Stimulated activated effector memory CD8-positive, alpha-beta T cell treated with anti-CD3 and anti-CD28 coated beads, Interleukin-12 subunit alpha, Interleukin-12 subunit beta, amount 100 ng/mL, for 72 hours (primary cell): ENCODE measurements at regions not wholly inside any gene's neighbourhood (a gene's known extent, or its start where the extent isn't known, plus 50 kb on each side); places are given as distances from the start of the nearest gene placed in this dataset.
A peak's percentile ranks its signal among the peaks of the same experiment; 100 is the strongest.
"Not testable (repeated sequence)": the region's sequence is repeated elsewhere in the genome, so short reads cannot be mapped to it uniquely, and the experiment has no call there.

Experiments
- ATAC-seq: fragments of 150-1000 bp; cut with Tn5 transposase; 2 replicates; pipeline ENCODE4 v1.10.0; 2021
- DNase-seq, 2 donors: peaks; one replicate each; pipeline ENCODE4 v3.0.0; 2021 to 2022; ENCODE audit warnings: low spot score in 2 of 2
- H3K27ac Mint-ChIP-seq: one replicate; pipeline ENCODE4 v1.8.0; 2022; ENCODE audit warnings: mild to moderate bottlenecking, mixed read lengths
- H3K36me3 Mint-ChIP-seq: one replicate; pipeline ENCODE4 v1.8.0; 2022; ENCODE audit warnings: mild to moderate bottlenecking, mixed read lengths
- H3K4me1 Mint-ChIP-seq: one replicate; pipeline ENCODE4 v1.8.0; 2022; ENCODE audit warnings: mixed read lengths
- H3K4me3 Mint-ChIP-seq: one replicate; pipeline ENCODE4 v1.8.0; 2022; ENCODE audit warnings: mild to moderate bottlenecking, mixed read lengths
- H3K9me3 Mint-ChIP-seq: one replicate; pipeline ENCODE4 v1.8.0; 2022; ENCODE audit warnings: mixed read lengths

DNA sequence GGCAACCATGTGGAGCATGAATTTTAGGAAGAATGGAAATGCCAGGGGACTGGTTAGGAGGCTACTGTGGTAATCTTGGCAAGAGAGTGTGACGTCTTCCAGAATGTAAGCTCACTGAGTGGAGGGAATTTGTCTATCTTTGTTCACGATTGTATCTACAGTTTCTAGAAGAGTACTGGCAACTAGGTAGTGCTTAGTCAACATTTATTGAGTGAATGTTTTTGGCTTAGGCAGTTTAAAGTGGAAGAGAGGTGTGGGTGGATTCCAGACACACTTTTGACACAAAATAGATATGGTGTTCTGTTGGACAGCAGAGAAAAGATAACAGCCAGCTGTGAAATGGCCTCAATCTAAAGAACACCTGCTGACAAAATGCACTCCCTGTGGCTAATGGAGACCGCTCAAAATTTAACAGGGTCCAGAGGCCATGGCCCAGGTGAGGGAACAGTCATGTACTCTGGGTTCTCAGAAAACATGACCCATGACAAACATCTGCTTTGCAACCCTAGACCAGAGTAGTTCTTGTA, 139.3 kb downstream of the GPX5 start:
- H3K36me3 Mint-ChIP-seq, result no peaks in the 10 kb centered on the region
- ATAC-seq, result no peak
- DNase-seq, result no peak
- no peaks in the 10 kb centered on the region for H3K9me3 Mint-ChIP-seq
- H3K27ac Mint-ChIP-seq, result no peak overlapping the region
- no peak overlapping the region for H3K4me3 Mint-ChIP-seq
- no peaks in the 10 kb centered on the region for H3K4me1 Mint-ChIP-seq

DNA sequence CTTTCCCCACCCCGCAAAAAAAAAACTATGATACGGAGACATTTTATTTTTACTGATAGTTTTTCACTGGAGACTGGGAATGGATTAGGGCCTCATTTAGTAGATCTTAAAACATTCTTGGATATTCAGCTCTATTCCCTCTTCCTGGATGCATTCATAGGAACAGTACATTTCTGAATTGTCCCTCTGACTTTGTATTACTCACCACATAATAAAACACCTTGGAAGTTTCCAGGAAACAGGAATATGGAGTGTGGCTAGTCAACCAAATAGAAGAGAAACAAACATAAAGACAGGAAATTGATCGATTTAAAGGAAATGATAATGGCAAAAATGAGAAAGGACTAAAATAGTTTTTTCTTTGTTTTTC, 147.7 kb downstream of the GPX5 start:
- Mint-ChIP-seq H3K4me3 (peak overlapping the region; percentile 59), H3K4me1 (peaks cover 14% of the 10 kb centered on the region), H3K27ac (peak overlapping the region; percentile 84), H3K9me3 (no peaks in the 10 kb centered on the region), H3K36me3 (peaks cover 8% of the 10 kb centered on the region)
- DNase-seq (no peak), ATAC-seq (no peak)

DNA sequence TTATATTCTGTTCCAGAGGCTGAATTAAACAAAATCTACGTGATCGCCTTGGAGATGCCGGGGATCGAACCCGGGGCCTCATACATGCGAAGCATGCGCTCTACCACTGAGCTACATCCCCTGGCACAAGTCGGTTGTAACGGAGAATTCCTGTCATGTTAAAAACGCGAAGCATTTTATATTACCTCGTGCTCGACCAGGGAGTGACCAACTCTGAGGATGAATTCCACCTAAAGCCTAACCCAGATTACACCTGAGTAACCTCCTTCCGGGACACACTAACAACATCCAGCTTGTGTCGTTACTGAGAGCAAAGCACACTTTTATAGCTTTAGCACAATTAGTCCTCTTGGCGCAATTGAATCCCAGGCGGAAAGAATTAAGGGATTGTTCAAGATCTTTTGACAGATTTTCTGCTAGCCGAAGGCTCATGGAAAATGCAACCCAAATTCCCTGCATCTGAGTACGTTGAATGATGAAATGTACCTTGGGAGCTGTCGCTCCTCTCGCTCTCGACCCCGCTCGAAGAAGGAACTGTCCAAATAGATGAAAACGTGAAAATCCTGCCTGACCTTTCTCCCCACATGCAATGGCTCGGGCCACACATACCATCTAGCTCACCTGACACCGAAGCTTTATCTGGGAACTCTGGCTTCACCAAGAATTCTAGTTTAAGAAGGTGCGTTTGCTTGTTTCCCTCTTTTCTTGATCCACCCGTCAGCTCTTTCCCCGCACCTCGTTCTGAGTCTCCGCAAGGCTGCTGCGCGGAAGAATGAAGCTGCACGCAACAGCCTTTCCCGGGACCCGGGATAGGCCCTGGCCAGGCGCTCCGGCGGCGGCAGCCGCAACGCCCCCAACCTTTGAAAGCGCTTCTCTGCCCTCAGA, 148.3 kb downstream of the GPX5 start:
- H3K4me1 Mint-ChIP-seq, result peaks cover 14% of the 10 kb centered on the region
- H3K4me3 Mint-ChIP-seq, result peak overlapping the region; percentile 59
- peak overlapping the region; percentile 84 for H3K27ac Mint-ChIP-seq
- H3K36me3 Mint-ChIP-seq, result peaks cover 8% of the 10 kb centered on the region
- H3K9me3 Mint-ChIP-seq, result no peaks in the 10 kb centered on the region
- peak; percentile 17 to 75 for DNase-seq
- peak; percentile 60 for ATAC-seq

DNA sequence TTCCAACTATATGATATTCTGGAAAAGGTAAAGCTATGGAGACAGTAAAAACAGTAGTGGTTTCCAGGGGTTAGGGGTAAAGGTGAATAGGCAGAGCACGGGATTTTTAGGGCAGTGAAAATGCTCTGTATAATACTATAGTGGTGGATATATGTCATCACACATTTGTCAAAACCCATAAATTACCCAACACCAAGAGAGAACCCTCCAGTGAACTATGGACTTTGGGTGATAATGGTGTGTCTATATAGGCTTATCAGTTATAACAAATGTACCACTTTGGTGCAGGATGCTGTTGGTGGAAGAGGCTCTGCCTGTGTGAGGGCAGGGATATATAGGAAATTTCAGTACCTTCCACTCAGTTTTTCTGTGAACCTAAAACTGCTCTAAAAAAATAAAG, 149.9 kb downstream of the GPX5 start:
- H3K4me1 Mint-ChIP-seq, result peaks cover 14% of the 10 kb centered on the region
- H3K4me3 Mint-ChIP-seq, result no peak overlapping the region
- peaks cover 8% of the 10 kb centered on the region for H3K36me3 Mint-ChIP-seq
- no peaks in the 10 kb centered on the region for H3K9me3 Mint-ChIP-seq
- ATAC-seq, result no peak
- no peak overlapping the region for H3K27ac Mint-ChIP-seq
- no peak for DNase-seq

DNA sequence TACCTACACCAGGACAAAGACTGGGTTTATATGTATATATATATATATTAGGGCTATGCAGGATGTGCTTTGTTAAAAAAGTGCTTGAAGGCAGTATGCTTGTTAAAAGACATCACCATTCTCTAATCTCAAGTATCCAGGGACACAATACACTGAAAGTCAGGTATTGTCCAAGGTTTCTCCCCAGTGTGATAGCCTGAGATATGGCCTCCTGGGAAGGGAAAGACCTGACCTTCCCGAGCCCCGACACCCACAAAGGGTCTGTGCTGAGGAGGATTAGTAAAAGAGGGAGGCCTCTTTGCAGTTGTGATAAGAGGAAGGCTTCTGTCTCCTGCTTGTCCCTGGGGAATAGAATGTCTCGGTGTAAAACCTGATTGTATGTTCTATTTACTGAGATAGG, 156.9 kb downstream of the GPX5 start:
- H3K27ac Mint-ChIP-seq, result no peak overlapping the region
- H3K9me3 Mint-ChIP-seq, result no peaks in the 10 kb centered on the region
- DNase-seq, result no peak
- no peak overlapping the region for H3K4me3 Mint-ChIP-seq
- no peaks in the 10 kb centered on the region for H3K4me1 Mint-ChIP-seq
- H3K36me3 Mint-ChIP-seq, result no peaks in the 10 kb centered on the region
- ATAC-seq, result no peak

DNA sequence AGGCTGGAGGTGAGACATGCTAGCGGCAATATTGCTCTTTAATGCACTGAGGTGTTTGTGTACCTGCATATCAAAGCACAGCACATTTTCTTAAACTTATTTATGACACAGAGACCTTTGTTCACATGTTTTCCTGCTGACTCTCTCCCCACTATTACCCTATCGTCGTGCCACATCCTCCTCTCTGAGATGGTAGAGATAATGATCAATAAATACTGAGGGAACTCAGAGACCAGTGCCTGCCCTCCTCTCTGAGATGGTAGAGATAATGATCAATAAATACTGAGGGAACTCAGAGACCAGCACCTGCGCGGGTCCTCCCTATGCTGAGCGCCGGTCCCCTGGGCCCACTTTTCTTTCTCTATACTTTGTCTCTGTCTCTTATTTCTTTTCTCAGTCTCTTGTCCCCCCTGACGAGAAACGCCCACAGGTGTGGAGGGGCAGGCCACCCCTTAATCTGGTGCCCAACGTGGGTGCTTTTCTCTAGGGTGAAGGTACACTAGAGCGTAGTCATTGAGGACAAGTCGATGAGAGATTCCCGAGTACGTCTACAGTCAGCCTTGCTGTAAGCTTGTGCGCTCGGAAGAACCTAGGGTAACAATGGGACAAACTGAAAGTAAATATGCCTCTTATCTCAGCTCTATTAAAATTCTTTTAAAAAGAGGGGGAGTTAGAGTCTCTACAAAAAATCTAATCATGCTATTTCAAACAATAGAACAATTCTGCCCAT, 157.4 kb downstream of the GPX5 start:
- not testable (repeated sequence) for H3K4me3 Mint-ChIP-seq, H3K9me3 Mint-ChIP-seq, ATAC-seq, H3K36me3 Mint-ChIP-seq, H3K27ac Mint-ChIP-seq, H3K4me1 Mint-ChIP-seq, DNase-seq

DNA sequence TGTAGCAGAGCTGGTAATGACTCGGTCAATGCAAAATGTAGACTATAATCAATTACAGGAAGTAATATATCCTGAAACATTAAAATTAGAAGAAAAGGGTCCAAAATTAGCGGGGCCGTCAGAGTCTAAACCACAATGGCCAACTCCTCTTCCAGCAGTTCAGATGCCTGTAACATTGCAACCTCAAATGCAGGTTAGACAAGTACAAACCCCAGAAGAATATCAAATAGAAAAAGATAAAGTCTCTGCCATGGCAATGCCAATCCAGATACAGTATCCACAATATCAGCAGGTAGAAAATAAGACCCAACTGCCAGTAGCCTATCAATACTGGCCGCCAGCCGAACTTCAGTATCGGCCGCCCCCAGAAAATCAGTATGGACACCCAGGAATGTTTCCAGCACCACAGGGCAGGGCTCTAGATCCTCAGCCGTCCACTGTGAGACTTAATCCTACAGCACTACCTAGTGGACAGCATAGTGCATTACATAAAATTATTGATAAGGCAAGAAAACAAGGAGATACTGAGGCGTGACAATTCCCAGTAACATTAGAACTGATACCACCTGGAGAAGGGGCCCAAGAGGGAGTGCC, 158.4 kb downstream of the GPX5 start:
- Mint-ChIP-seq H3K36me3 (no peaks in the 10 kb centered on the region), H3K9me3 (no peaks in the 10 kb centered on the region), H3K4me1 (no peaks in the 10 kb centered on the region), H3K27ac (no peak overlapping the region), H3K4me3 (no peak overlapping the region)
- DNase-seq (no peak), ATAC-seq (peak; percentile 44)

DNA sequence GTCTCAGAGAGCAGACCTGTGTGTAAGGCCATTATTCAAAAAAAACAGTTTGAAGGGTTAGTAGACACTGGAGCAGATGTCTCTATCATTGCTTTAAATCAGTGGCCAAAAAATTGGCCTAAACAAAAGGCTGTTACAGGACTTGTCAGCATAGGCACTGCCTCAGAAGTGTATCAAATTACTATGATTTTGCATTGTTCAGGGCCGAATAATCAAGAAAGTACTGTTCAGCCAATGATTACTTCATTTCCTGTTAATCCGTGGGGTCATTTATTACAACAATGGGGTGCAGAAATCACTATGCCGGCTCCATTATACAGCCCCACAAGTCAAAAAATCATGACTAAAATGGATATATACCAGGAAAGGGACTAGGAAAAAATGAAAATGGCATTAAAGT, 160.3 kb downstream of the GPX5 start:
- DNase-seq, H3K9me3 Mint-ChIP-seq, H3K36me3 Mint-ChIP-seq, H3K27ac Mint-ChIP-seq, H3K4me3 Mint-ChIP-seq, H3K4me1 Mint-ChIP-seq, ATAC-seq: not testable (repeated sequence)

DNA sequence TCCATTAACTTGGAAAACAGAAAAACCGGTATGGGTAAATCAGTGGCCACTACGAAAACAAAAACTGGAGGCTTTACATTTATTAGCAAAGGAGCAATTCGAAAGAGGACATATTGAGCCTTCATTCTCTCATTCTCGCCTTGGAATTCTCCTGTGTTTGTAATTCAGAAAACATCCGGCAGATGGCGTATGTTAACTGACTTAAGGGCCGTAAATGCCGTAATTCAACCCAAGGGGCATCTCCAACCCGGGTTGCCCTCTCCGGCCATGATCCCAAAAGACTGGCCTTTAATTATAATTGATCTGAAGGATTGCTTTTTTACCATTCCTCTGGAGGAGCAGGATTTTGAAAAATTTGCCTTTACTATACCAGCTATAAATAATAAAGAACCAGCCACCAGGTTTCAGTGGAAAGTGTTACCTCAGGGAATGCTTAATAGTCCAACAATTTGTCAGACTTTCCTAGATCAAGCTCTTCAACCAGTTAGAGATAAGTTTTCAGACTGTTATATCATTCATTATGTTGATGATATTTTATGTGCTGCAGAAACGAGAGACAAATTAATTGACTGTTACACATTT, 160.9 kb downstream of the GPX5 start:
- H3K9me3 Mint-ChIP-seq, H3K27ac Mint-ChIP-seq, ATAC-seq, H3K4me1 Mint-ChIP-seq, H3K36me3 Mint-ChIP-seq, H3K4me3 Mint-ChIP-seq: not testable (repeated sequence)
- DNase-seq, result peak; percentile 49 to 66

DNA sequence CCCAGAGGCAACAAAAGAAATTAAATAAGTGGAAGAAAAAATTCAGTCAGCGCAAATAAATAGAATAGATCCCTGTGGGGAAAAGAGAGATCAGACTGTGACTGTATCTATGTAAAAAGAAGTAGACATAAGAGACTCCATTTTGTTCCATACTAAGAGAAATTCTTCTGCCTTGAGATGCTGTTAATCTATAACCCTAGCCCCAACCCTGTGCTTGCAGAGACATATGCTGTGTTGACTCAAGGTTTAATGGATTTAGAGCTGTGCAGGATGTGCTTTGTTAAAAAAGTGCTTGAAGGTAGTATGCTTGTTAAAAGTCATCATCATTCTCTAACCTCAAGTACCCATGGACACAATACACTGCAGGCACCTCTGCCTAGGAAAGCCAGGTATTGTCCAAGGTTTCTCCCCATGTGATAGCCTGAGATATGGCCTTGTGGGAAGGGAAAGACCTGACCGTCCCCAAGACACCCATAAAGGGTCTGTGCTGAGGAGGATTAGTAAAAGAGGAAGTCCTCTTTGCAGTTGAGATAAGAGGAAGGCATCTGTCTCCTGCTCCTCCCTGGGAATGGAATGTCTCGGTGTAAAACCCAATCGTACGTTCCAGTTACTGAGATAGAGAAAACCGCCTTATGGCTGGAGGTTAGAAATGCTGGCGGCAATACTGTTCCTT, 161.8 kb downstream of the GPX5 start:
- not testable (repeated sequence) for H3K9me3 Mint-ChIP-seq, DNase-seq, H3K4me3 Mint-ChIP-seq, H3K36me3 Mint-ChIP-seq, H3K27ac Mint-ChIP-seq, H3K4me1 Mint-ChIP-seq, ATAC-seq

DNA sequence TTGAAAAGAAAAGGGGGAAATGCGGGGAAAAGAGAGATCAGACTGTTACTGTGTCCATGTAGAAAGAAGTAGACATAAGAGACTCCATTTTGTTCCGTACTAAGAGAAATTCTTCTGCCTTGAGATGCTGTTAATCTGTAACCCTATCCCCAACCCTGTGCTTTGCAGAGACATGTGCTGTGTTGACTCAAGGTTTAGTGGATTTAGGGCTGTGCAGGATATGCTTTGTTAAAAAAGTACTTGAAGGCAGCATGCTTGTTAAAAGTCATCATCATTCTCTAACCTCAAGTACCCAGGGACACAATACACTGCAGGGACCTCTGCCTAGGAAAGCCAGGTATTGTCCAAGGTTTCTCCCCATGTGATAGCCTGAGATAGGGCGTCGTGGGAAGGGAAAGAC, 166.3 kb downstream of the GPX5 start:
- H3K9me3 Mint-ChIP-seq, H3K4me3 Mint-ChIP-seq, H3K36me3 Mint-ChIP-seq, H3K27ac Mint-ChIP-seq, DNase-seq, ATAC-seq: not testable (repeated sequence)
- peaks cover 14% of the 10 kb centered on the region for H3K4me1 Mint-ChIP-seq

DNA sequence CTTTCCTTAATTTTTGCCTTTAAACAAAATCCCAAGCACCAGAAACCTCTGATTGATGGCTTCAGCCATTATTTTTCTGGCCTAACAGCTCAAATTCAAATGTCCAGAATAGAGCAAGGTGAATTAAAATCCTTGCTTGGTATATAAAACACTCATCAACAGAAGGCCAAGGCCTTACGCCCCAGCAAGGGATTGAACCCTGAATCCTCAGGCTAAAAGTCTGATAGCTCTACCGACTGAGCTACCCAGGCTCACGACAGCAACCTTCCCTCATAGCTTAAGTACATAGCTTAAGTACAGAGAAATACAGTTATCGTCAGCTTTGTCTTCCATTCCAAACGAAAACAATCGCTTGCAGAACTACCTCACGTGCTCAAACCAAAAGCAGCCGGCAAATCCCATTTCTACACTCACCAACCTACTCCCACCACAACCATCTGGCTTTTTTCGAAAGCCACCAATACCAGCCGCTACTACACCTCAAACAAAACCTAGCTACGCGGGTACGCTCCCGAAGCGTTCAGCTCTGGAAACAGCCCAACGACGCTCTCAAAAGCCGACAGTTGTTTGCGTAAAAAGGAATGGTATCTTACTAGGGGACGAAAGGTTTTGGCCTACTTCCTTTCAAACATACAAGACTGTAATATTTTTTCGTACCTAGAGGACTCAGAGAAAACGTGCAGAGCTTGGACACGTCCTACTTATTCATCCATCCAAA, 167.5 kb downstream of the GPX5 start:
- H3K27ac Mint-ChIP-seq, result no peak overlapping the region
- no peaks in the 10 kb centered on the region for H3K9me3 Mint-ChIP-seq
- no peak overlapping the region for H3K4me3 Mint-ChIP-seq
- H3K4me1 Mint-ChIP-seq, result peaks cover 14% of the 10 kb centered on the region
- no peak for ATAC-seq
- no peak for DNase-seq
- no peaks in the 10 kb centered on the region for H3K36me3 Mint-ChIP-seq

DNA sequence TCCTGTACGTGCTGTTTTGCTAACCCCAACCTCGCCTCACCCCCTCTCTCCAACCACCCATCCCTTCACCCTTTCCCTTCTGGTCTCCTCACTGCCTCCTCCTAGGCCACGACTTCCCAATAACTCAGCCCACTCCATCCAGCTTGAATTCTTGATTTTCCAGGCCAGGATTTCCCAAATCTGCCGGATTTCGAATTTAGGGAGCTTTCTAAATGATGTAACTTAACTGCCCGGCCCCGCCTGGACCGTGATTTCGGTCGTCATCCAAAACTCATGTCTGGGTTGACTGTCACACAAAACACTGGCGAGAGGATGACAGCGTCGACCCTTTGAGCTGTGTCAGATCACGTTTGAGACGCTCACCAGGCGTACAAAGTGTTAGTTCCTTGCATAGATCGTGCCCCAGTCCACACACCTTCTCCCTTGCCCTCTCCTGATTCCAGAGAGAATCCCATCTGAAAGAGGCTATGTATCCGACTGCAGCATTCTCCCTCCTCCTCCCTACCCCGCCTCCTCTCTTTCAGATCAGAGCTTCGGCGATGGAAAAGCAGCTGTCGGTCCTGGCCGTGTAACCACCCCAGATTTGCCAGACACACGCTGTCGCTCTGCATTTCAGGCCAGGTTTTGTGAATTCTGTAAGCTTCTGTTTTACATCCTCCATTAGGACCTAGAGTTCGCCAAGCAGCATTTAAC, 168.2 kb downstream of the GPX5 start:
- H3K4me1 Mint-ChIP-seq, result peaks cover 14% of the 10 kb centered on the region
- H3K4me3 Mint-ChIP-seq, result no peak overlapping the region
- DNase-seq (no peak), ATAC-seq (no peak)
- H3K36me3 Mint-ChIP-seq, result no peaks in the 10 kb centered on the region
- no peak overlapping the region for H3K27ac Mint-ChIP-seq
- H3K9me3 Mint-ChIP-seq, result no peaks in the 10 kb centered on the region

DNA sequence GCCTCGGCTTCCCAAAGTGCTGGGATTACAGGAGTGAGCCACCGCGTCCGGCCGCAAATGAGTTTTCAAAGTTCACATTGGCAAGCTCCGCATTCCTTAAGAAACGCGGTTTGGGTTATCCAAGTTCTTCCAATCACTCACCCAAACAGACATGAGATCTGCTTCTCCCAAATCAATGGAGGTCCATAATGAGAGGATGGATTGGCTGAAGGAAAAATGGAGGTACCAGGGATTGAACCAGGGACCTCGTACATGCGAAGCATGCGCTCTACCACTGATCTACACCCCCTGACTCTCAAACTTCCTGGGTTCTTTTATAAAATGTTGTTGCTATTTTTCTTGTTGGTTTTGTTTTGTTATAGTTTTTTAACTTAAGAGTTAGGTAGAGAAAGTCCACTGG, 170.0 kb downstream of the GPX5 start:
- Mint-ChIP-seq H3K9me3 (no peaks in the 10 kb centered on the region), H3K36me3 (no peaks in the 10 kb centered on the region), H3K27ac (no peak overlapping the region), H3K4me1 (peaks cover 14% of the 10 kb centered on the region), H3K4me3 (no peak overlapping the region)
- DNase-seq, result no peak
- ATAC-seq, result no peak
